ENCODE measurements at regions not wholly inside any gene's neighbourhood (a gene's known extent, or its start where the extent isn't known, plus 50 kb on each side); places are given as distances from the start of the nearest gene placed in this dataset.

DNA sequence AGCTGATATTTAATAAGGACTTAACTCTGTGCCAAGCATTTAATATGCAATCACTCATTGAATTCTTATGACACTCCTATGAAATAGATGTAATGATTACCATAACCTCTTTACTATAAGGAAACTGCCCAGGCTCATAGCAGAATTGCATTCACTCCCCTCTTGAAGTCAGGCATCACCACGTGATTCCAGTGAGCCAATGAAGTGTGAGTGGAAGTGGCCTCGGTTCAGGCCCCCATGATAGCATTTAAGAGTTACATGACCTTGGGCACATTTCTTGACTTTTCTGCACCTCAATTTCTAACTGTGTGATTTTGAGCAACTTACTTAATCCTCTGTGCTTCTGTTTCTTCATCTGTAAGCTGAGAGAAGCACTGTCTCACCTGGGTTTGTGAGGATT is 62.8 kb upstream of the CLDN18 start:
- TF ChIP-seq, protein P1, sequence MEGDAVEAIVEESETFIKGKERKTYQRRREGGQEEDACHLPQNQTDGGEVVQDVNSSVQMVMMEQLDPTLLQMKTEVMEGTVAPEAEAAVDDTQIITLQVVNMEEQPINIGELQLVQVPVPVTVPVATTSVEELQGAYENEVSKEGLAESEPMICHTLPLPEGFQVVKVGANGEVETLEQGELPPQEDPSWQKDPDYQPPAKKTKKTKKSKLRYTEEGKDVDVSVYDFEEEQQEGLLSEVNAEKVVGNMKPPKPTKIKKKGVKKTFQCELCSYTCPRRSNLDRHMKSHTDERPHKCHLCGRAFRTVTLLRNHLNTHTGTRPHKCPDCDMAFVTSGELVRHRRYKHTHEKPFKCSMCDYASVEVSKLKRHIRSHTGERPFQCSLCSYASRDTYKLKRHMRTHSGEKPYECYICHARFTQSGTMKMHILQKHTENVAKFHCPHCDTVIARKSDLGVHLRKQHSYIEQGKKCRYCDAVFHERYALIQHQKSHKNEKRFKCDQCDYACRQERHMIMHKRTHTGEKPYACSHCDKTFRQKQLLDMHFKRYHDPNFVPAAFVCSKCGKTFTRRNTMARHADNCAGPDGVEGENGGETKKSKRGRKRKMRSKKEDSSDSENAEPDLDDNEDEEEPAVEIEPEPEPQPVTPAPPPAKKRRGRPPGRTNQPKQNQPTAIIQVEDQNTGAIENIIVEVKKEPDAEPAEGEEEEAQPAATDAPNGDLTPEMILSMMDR (conservative IDR thresholded peaks at IDR 0.05), result no peak
- no peak for TF ChIP-seq EZH2 (IDR thresholded peaks at IDR 0.05; ENCODE audit: low read depth)
